HPDE6-E6E7 (cell line): ENCODE measurements at regions not wholly inside any gene's neighbourhood (a gene's known extent, or its start where the extent isn't known, plus 50 kb on each side); places are given as distances from the start of the nearest gene placed in this dataset.
"Not testable (repeated sequence)": the region's sequence is repeated elsewhere in the genome, so short reads cannot be mapped to it uniquely, and the experiment has no call there.

Source experiments
- DNase-seq: peaks from one replicate; pipeline ENCODE4 v3.0.0; 2011; ENCODE audit warnings: missing footprints; ENCODE audit errors: extremely low spot score

DNA sequence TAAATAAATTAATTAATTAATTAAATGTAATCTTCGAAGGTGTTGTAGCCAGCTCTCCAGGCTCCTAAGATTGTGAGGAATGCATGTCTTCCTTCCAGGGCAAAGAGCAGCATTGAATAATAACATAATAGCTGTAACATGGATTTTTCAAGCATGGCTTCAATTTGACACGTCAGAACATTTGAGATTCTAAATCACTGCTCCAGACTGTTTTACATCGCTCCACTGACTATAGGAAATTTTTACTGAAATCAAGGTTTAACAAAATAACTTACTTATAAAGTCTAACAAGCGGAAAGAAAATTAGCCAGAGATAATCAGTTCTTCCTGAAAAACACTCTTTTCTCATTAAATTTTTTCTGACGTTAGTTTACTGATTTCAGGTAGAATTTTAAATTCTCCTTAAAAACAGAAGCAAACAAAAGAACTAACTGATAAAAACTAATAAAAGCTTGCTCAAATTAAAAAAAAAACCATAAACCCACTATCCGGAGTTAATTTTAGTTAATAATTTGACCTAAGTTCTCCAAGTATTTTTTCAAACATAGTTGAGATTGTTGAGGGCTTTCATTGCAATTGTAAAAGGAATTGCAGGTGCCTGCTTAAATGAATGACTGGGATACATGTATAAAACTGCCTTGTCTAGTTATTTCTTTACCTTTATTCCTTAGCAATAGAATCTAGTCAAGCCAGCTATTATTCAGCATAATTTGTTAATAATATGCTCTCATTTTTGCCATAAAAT is 51.2 kb upstream of the SGCE start:
- DNase-seq: no peak

DNA sequence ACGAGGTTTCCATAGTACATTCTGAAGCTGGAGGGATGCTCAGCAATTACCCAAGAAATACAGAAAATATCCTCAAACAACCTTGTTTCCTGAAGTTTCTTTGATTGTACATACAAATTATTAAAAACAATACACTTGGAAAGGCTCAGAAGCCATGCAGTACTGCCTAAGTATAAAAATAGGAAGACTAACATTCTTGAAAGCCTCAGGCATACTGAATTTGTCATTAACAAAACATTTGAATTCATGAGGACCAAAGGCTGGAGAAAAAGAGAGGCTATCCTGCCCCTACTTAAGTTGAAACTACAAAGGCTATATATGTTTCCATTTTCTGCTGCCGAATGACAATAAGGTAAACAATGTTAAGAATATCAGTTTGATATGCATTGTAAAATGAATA is 54.3 kb upstream of the SGCE start:
- no peak for DNase-seq

DNA sequence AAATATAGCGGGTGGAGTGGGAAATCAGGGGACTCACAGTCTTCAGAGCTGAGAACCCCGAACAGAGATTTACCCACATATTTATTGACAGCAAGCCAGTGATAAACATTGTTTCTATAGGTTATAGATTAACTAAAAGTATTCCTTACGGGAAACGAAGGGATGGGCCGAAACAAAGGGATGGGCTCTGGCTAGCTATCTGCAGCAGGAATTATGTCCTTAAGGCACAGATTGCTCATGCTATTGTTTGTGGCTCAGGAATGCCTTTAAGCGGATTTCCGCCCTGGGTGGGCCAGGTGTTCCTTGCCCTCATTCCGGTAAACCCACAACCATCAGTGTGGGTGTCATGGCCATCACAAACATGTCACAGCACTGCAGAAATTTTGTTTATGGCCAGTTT is 66.4 kb upstream of the SGCE start:
- not testable (repeated sequence) for DNase-seq

DNA sequence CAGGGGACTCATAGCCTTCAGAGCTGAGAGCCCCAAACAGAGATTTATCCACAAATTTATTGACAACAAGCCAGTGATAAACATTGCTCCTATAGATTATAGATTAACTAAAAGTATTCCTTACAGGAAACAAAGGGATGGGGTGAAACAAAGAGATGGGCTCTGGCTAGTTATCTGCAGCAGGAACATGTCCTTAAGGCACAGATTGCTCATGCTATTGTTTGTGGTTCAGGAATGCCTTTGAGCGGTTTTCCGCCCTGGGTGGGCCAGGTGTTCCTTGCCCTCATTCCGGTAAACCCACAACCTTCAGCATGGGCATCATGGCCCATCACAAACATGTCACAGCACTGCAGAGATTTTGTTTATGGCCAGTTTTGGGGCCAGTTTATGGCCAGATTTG is 73.0 kb upstream of the SGCE start:
- not testable (repeated sequence) for DNase-seq

DNA sequence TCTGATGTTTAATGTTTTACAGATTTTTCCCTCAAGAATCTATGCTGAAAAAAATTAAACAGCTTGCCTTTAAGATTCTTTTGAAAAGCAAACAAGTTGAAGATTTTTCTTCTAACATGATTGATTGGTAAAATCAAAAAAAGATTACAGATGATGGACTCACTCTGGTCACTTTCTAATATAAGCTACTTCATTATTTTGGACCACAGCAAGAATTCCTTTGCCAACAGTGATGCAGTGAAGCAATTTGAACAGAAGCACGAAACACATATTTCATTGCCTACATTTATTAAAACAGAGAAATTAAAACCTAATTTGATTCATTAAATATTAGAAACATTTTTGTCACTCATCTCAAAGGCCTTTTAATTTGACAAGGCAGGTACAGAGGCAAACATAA is 82.1 kb upstream of the SGCE start:
- no peak for DNase-seq

DNA sequence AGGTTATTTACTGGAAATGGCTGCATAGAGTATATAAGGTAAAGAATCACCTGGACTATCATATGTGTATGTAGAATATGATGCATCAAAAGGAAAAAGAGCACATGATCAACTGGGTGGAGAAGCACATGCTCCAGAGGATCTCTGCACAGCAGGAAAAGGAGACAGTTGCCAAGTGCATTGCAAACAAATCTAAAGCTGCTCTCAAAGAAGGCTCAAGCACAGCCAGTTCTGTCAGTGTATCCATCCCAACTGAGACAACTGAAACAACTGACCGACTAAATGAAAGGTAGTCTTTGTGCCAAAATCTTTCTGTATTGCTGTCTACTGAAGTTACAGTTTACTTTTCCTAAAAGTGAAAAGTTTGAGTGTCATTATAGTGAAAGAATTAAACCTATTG is 83.2 kb upstream of the SGCE start:
- no peak for DNase-seq

DNA sequence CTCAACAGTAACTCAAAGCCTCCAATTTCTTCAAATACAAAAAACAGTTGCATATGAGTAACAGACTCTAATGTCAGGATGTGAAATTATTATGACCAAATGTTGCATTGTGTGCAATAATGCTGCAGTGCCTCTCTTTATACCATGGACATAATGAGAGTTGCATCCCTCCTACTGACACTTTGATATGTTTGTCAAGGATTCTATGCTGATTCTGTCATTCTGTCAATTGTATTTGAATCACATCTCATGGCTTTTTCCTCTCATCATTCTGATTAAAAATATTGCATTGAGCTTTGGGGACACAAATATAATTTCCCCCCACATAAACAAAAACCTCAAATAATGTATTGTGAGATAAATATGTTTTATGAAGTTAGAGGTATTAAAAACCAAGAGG is 84.6 kb upstream of the SGCE start:
- no peak for DNase-seq

DNA sequence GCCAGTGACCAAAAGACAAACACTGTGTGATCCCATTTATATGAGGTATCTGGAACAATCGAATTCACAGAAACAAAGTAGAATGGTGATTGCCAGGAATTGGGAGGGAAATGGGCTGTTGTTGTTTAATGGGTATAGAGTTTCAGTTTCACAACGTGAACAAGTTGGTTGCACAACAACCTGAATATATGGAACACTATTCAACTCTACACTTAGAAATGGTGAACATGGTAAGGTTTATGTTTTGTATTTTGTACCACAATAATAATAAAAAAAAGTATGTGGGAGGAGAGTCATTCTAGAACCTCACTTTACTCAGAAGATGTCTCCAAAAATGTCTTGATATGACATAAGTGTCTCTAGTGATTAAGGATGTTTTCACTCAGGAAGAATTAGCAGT is 85.2 kb upstream of the SGCE start:
- DNase-seq: no peak

DNA sequence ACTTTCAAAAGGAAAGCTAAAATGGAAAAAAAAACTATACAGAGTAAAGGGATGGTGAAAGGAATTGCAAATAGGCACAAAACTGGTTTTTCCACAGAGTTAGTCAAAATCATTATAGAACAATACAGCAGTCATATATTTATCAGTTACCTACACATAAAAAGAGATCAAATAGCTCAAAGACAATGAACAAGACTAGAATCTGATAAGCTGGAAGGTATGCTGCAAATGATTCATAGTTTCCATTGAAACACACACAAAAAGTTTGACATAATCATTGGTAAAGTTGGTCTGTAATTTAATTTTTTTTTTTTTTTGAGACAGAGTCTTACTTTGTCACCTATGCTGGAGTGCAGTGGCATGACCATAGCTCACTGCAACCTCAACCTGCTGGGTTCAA is 92.4 kb upstream of the SGCE start:
- DNase-seq: no peak

DNA sequence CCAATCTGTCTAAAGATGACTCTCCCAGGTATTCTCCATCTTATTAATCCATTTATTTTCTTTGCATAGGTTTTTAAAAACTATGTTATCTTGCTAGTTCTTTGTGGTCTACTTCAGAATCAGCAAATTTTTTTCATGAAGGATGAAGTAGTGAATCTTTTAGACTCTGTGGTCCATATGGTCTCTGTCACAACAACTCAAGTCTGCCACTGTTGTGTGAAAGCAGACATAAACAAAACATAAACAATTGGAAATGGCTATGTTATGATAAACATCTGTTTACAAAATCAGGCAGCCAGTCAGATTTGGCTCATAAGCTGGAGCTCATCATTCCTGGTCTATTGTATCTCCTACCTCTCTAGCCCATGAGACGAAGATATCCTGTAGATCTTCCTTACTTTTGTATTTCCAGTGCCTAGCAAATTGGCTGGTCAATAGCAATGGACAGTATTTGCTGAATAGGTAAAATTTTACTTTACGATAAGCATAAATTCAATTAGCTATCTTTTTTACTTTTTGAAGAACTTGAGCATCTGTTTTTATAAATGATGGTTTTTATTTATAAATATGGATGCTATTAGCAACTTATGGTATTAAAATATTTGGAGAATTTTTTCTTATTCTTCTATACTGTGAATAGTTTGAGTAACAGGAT is 104.6 kb upstream of the SGCE start:
- DNase-seq: no peak

DNA sequence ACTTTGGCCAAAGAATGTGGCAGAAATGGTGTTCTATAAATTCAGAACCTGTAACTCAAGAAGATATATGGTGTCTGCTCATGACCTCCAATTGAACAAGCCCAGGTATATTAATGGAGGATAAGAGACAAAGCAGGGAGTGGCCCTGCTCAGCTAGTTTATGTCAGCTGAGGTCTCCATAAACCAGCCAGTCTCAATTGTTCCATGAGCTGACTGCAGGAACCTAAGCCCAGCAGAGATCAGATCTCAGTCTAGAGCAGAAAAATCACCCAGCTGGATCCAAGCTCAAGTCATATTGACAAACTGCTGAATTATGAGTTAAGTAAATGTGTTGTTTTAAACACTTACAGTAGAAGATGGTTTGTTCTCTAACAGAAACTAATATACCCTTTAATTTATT is 105.5 kb upstream of the SGCE start:
- DNase-seq: no peak

DNA sequence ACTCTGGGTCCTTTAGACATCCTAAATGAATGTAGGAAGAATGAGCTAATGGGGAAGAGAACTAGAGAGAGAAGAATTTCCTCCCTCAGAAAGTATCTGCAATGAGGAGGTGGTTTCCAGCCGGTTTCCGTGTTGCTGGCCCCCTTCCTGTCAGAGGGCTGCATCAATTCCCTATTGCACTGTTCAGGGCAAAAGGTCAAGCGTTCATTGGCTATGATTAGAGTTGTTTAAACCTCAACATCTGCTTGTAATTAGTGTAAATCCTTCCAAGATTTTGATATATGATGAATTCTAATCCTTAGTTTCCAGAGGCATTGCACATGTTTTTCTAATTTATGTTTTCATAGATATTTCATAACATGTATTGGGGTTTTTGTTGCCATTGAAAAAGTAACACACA is 107.3 kb upstream of the SGCE start:
- DNase-seq: no peak

DNA sequence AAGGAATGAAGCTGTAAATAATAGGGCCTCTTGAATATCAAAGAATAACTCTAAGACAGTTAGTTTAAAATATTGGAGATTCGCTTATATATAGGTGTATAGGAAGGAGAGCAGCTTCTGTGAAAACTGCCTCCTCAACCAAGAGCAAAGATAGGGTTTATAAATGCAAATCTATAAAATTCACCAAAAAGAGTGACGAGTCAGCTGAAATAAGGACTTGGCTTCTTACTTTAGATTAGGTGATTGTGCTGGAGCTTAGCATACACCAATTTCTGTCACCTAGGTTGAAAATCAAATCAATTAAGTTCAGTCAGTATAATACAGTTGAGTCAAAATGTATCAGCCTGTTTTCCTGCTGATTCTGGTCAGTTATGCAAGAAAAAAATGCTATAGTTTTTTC is 113.8 kb upstream of the SGCE start:
- DNase-seq: no peak

DNA sequence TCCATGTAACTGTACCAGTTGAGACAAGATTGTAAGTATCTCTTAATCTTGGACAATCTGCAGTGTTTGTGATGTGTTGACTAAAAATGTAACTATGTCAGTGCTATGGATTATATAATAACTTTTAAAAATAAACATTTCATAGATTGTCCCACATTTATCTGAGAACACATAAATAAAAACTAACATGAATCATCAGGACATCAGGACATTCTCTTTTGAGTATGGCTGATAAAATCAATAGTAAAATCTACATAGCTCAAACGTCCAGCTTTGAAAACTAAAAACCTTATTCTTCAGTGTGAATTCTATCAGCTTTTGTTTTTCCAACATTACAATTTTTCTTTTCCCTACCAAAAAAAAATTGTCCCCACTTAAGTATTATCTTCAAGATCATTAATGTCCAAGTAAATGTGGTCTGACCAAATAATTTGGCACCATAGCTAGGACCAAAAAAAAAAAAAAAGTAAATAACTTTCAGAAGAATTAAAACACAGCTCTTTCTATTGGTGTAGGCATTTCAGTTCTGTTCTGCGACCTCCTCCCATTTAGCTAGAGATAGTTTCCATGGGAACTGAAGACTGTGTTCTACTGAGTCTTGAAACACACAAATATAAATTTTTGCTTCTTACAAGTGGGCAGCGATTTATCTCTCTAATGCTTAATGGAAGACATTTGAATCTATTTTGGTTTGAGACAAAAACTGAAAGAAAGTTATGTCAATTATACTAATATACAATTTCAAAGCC is 123.0 kb upstream of the SGCE start:
- DNase-seq: no peak

DNA sequence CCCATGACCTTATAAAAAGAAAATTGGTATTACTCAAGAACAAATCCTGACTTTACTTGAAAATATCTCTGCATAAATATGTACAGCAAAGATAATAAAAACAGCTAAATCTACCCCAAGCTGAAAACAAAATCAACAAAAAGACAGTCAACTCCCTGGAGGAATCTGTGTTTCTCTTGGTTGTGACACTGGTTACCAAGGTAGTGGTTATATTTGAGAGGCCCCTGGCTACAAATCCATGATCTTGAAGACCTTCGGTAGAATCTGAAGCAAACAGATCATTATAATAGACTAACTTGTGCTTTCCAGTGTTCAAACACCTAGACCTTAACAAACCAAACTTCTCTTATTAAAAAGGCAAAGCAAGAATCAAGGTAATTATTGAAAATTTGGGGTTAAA is 123.9 kb upstream of the SGCE start:
- no peak for DNase-seq

DNA sequence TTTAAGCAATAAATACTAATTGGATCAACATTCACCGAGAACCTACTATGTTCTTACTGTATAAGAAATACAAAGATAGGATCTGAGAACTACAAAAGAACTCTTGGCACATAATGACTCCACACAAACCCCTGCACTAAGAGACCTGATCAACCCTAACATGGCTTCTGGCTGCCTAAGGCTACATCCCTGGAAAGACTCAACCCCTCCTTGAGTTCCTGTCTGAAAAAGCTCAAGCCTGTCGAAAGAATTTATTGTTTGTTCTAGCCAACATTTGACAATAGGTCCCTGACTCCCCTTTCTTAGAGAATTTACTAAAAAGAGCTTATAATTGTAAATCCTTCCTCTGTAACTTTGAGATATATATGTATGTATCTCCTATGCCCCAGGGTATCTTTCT is 125.3 kb upstream of the SGCE start:
- DNase-seq: no peak

DNA sequence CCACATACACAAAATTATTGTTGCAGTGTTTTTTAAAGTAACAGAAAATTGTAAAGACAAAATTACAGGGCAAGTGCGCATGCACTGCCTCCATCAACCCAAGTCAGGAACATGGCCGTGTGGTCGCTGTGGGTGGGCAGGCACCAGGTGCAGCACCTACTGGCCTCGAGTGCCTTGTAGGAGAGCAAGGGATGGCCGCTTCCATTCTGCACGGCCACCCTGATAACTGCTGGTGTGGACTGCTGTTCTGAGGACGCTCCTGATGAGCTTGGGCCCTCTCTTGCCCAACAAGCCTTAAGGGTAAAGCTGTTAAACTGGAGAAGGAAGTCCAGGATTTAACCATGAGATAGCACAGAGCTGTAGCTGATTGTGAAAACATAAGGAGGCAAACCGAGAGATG is 124.6 kb upstream of the PPP1R9A start:
- DNase-seq: no peak

DNA sequence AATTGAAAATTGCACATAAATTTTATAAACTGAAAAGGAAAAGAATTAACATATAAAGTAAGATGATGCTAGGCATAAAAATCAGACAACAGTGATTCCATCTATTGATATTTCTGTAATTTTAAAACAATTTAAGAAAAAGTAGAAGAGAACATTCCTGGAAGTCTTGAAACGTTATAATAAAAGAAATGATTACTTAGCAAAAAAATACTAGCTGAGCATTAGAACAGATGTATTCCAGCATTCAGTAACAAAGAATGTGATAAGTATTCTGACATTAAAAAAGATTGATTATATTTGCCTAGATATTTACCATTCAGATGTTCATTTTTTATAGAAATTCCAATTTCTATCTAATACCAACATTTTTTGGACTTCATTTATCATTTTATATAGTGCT is 120.1 kb upstream of the PPP1R9A start:
- no peak for DNase-seq

DNA sequence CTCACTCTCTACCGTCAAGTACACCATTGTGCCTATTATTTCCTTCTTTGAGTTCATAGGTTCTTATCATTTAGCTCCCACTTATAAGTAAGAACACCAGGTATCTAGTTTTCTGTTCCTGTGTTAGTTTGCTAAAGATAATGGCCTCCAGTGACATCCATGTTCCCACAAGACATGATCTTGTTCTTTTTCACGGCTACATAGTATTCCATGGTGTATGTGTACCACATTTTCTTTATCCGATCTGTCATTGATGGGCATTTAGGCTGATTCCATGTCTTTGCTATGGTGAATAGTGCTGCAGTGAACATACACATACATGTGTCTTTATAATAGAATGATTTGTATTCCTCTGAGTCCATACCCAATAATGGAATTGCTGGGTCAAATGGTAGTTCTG is 119.0 kb upstream of the PPP1R9A start:
- DNase-seq: not testable (repeated sequence)

DNA sequence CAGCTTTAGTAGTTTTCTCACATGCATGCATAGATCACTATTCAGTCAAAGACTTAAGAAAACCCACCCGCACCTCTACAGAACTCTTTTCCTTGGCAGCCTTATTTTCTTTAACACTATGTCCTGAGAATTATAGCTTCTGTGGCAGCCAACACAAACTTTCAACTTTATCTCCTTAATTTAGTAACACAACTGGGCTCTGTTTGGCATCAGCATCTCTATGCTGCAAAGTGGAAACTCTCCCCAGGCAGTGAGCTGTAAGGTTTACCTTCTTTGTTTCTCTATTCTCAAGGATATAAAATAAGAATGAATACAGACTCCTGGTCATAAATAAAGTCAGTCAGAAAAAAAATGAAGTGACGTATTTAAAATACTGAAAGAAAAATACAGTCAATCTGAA is 115.2 kb upstream of the PPP1R9A start:
- DNase-seq: no peak

DNA sequence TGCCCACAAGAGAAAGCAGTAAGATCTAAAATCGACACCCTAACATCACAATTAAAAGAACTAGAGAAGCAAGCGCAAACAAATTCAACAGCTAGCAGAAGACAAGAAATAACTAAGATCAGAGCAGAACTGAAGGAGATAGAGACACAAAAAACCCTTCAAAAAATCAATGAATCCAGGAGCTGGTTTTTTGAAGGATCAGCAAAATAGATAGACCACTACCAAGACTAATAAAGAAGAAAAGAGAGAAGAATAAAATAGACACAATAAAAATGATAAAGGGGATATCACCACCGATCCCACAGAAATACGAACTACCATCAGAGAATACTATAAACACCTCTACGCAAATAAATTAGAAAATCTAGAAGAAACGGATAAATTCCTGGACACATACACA is 110.0 kb upstream of the PPP1R9A start:
- not testable (repeated sequence) for DNase-seq

DNA sequence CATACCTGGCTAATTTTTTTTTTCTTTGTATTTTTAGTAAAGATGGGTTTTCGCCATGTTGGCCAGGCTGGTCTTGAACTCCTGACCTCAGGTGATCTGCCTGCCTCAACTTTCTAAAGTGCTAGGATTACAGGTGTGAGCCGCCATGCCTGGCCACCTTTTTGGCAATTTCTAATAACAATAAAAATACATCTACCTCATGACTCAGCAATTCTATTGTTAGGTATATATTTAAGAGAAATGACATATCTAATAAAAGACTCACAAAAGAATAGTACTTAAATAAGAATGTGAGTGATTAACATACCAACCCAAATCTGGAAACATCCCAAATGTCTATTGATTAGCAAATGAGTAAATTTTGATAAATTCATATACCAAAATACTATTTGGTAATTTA is 103.6 kb upstream of the PPP1R9A start:
- DNase-seq: no peak

DNA sequence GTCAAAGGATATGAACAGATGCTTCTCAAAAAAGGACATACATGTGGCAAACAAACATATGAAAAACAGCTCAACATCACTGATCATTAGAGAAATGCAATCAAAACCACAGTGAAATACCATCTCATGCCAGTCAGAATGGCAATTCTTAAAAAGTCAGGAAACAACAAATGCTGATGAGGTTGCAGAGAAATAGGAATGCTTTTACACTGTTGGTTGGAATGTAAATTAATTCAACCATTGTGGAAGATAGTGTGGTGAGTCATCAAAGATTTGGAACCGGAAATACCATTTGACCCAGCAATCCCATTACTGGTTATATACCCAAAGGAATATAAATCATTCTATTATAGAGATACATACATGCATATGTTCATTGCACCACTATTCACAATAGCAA is 98.7 kb upstream of the PPP1R9A start:
- DNase-seq: not testable (repeated sequence)
